ENCODE measurements at regions not wholly inside any gene's neighbourhood (a gene's known extent, or its start where the extent isn't known, plus 50 kb on each side); places are given as distances from the start of the nearest gene placed in this dataset.

DNA sequence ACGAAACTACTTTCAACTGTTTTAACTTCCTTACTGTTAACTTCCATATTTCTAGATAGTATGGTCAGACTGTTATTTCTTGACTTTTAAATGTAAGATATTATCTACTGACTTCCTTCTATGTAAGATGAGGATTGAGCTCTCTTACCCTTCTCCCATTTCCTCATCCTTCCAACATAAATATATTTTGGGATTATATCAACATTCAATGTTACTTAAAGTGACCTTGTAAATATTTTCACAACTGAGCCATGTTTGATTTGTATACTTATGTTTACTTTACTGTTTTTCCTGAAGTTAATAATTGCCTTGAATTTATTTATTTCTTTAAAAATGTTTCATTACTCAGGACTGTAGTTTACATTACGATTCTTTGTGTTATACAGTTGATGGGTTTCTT is 148.7 kb downstream of the ZIC5 start:
- no peak for DNase-seq (ENCODE audit: low read depth)

DNA sequence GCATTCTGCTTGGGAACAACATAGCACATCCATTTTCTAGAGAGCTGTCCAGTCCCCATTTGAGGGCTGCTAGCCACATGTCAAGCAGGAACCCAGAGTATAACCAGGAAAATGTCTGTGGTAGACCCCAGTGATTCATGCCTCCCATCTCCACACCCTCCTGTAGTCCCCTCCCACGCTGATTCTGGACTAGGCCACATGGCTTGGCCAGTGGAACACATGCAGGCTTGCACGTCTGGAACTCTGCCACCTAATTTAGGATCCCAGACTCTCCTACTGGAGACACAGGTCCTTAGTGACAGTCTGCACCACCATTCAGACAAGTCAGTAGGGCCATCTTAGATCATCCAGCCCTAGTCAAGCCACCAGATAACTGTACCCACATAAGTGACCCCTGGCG is 149.8 kb downstream of the ZIC5 start:
- no peak for DNase-seq (ENCODE audit: low read depth)

DNA sequence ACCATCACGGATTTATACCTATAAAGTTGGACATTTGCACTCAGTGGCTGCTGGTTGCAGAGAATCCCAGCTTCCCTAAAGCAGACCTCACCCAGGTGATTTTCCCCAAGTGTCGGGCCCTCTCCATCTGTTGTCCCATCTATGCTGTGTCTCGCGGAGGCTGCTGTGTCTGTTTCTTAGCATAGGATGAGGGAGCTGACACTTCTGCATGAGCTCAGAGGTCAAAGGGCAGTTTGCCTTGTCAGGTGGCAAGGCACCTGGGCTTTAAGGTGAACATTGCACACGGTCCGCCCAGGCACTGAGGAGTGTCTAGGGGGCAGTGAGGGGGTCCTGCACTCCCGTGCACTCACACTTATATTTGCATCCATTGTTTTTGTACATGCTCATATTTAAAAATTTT is 151.6 kb downstream of the ZIC5 start:
- DNase-seq (ENCODE audit: low read depth): no peak

DNA sequence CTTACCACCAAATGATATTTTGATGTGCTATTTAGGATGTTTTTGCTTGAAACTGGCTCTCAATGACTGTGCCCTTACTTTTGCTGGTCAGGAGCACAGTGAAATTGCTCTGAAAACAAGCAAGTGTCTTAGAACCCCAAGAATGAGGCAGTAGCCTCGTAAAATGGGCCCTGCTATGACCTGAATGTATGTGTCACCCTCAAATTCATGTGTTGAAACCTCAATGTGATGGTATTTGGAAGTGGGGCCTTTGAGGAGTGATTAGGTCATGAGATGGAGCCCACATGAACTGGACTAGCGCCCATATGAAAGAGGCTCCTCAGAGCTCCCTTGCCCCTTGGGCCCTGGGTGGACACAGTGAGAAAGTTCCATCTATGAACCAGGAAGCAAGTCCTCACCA is 155.2 kb downstream of the ZIC5 start:
- DNase-seq (ENCODE audit: low read depth): no peak

DNA sequence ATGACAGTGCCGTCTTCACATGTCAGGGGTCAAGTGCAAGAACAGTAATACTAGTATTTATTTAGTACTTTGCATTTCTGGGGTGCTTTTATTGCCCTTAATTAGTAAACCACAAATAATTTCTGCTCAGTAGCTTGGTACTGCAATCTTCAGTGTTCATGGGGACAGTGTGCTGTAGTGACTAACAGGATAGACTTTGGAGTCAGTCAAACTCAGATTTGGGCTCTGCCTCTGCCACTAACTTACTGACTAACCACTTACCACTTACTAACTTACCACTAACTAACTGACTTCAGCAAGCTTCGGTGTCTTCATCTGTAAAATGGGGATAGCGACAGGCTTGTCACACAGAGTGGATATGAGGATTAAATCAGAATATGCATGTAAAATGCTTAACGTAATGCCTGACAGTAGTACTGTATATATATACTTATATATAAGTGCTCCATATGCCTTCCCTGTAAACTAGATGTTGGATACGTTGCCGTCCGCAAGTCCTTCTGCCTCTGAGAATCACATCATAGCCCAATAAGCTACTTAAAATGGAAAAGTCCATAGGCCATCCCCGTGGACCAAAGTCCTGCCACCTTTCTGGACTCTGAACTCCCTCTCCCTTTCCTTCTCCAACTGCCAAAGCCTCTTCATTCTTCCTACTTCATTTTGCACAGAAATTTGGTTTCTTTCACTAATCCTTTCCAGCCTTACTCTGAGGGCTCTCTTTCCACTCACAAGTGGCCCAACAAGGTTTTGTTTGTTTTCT is 158.1 kb downstream of the ZIC5 start:
- no peak for DNase-seq (ENCODE audit: low read depth)

DNA sequence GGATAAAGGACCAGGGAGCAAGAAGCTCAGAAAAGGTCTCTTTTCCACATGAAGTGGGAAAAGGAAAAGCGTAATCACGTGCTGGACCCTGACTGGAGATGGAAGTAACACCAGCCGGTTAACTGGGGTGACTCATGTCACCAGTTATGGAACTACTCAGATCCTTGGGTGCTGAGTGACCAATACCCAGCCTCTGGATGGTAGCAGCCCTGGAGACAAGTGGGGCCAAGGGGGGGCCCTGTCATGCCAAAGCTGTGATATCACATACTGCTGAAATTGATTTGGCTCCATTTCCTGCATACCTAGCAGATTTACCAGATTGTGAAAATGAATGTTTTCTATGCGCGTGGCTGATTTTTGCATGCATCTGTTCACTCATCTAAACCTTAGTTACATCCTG is 158.9 kb downstream of the ZIC5 start:
- no peak for DNase-seq (ENCODE audit: low read depth)

DNA sequence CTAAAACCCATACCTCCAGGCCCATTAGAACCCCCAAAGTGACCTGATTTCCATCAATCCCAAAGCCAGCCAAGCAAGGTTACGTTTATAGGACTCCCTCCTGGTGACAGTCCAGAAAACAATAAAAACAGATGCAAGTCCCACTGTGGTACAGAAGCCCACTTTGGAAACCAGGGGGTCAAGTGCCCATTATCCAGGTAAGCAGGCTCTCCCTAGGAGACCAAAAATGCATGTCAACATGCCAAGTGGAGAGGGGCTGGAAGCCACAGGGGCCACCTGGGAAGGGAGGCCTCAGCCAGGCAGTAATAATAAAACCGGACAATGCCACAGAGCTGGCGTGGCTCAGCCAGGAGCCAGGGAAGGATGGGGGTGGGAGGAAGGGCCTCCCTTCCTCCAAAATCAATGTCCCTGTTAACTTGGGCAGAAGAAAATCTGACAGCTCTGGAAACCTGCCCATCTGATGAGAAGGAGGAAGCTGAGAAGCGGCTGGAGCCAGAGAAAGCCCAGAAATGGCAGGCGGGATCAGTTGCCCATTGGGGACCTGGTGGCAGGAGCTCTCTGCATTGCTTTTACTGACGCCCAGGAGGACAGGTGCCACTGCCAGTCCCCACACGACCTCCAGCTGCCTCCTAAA is 160.4 kb downstream of the ZIC5 start:
- DNase-seq (ENCODE audit: low read depth): no peak

DNA sequence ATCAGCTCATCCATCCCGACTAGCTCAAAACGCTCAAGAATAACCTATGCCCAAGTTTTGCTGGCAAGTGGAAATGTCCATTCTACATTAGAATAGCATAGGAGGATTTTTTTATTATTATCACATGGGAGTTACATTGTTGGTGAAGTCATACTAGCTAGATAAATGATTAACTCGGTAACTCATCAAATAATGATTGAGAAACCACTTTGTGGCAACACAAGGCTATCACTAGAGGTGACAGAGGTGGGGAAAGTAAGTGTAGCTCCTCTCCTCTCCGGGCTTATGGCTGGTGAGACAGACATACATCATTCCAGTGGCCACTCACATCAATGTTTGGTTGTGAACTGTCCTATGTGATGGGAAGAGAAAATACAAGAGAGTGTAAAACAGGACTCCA is 161.6 kb downstream of the ZIC5 start:
- no peak for DNase-seq (ENCODE audit: low read depth)

DNA sequence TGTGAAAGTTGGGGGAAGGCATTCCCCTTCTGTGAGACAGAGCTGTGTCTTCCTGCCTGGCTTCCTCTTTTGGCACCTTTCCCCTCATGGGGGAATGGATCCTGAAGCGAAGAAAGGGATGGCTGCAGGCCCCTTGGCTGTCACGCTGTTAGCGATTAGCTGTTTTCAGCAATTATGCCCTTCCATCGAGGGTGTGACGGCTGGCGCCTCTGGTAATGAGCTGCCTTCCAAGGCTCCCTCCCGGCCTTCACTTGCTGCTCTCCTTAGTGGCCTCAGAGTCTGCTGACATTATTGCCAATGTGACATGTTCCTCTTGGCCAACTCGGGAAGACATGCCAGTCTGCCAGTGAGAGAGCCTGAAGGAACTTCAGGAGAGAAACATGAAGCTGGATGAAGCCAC is 162.1 kb downstream of the ZIC5 start:
- DNase-seq (ENCODE audit: low read depth): no peak

DNA sequence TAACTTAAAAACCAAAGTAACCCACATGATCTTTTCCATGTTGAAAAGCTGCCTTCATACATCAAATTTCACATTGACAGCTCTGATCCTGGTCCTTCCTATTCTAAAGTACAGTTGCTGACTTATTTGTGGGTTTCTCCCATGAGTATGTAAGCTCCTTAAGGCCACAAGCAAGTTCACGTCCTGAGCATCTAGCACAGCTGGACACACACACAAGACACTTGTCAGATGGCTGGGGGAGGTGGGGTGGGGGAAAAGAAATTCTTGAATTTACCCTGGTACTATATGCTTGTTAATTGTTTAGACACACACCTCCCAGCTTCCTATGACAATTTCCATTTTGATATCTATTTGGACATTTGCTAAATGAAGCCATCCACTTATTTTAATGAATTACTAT is 162.8 kb downstream of the ZIC5 start:
- DNase-seq (ENCODE audit: low read depth): no peak

DNA sequence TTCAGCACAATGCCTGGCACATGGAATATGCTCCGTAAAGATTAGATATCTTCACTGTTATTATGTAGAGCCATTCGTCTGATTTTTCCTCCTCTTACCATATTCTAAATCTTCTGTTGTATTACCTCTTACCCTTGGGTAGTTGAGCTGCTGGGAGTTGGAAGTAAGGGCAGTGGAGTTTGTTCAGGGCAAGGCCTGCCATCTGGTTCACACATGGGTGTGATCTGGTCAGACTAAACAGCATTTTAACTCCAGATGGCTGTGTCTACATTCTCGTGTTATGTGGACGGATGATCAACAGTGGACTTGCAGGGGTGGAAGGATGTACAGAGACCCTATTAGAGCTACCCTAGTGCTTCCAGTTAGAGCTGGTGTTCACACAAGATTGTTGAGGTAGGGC is 164.9 kb downstream of the ZIC5 start:
- DNase-seq (ENCODE audit: low read depth): no peak

DNA sequence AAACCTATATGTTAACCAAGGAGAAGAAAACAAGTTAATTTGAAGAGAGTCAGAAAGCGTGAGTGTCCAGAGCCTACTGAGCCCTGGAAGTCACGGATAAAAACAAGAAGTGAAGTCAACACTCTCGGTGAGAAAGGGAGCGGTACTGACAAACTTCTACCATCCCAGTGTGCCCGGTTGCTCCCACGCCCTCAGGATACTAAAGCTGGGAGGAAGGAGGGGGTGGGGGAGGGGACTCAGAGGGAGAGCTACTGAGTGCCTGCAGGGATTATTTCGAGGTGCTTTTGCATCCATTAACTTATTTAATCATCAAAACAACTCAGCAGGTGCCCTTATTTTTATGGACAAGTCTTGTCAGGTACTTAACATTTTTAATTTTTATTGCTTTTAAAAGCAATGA is 166.2 kb downstream of the ZIC5 start:
- no peak for DNase-seq (ENCODE audit: low read depth)

DNA sequence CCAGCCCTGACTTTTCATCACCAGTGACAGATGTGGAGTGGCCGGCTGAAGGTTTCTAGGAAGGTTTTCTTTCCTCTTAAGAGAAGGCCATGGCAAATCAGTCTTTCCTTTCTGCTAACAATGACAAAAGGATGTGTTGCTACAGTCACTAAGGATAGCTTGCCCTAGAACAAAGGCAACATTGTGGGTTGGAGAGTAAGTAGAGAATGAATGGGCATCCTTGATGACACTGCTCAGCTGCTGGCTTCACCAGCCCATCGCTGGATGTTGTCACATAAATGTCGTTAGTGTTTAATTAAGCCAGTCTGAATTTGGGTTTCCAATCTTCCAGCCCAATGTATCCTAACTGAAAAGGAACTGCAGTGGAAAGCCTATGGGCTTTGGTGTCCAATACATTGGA is 168.4 kb downstream of the ZIC5 start:
- DNase-seq (ENCODE audit: low read depth): no peak

DNA sequence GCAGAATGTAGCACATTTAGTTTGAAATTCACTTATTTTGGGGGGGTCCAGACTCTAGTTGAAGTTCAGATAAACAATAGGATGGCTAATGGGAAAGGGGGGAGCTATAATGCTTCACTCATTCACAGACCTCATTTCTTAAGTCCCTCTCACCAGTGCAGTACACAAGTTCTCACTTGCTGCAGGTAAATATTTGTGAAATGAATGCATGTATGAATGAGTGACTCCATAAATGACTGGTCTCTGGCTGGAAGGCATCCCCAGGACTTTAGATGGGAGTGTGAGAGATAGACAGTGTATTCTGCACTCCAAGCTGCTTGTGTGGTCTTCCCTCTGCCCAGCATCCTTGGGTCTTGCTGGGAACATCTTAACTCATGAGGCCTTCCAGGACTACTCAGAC is 169.2 kb downstream of the ZIC5 start:
- DNase-seq (ENCODE audit: low read depth): no peak

DNA sequence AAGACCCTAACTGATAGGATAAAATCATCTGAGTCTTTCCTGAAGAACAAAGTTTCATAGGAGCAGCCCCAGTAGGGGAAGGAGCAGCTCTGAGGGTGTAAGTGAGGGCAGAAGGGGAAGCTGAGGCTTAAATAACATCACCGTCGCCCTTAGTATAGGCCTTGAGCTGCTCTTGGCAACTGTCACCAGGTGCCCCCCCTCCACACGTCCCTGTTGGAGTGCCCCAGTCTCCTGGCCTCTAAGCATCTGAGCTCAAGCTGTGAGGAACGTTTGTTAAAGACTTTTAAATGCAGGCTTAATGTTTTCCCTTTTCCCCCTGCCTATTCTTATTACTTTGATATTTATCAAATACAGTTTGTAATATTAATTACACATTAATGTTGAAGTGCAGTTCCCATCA is 170.6 kb downstream of the ZIC5 start:
- DNase-seq (ENCODE audit: low read depth): no peak

DNA sequence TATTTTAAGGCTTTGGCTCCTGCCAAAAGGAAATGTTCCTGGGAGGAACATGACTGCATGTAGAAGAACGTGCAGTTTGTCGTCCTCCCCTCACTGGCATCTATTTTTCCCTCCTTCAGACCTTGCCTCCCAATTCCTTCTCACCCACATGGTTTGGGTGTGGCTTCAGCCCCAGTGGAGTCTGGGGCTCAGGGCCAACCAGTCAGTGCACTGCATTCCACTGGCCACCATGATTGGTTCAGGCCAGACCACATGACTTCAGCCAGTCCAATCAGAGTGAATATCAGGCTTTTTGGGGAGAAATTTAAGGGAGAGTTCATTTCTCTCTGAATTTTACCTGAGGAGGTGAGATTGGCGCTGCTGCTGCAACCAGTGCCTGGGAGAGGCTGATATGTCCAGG is 171.6 kb downstream of the ZIC5 start:
- DNase-seq (ENCODE audit: low read depth): no peak

DNA sequence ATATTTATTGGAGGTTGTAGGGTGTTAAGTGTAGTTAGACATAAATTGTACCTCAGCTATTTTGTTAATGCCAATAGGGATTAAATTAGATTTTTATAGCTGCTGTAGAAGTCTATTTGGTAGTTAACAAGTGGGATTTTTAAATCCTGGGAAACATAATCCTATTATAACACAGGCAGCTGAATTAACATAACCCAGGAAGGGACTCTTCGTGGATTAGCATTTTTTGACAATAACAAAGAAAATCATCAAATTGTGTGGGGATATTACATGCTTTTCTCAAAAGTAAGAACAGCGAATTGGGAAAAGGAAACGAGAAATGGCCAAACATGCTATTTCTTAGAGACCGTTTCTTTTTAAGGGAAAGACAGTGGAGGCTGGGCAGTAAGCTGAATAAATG is 172.8 kb downstream of the ZIC5 start:
- DNase-seq (ENCODE audit: low read depth): no peak

DNA sequence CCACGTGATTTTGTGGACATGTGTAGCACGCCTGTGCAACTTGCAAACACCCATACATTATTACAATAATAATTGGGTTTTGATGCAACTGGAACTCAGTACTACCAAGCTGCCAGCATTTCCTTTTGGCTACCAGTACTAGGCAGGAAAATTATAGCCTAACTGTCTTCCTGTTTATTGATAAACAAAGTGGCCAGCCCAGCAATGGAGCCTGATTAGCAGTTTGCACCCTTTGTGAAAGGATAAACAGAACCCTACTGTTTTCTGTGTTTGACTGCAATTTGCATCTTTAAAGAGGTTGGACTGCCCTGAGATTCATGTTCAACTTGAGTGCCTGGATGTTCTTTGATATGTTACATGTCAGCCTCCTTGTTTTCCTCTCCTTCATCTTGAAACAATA is 173.9 kb downstream of the ZIC5 start:
- no peak for DNase-seq (ENCODE audit: low read depth)

DNA sequence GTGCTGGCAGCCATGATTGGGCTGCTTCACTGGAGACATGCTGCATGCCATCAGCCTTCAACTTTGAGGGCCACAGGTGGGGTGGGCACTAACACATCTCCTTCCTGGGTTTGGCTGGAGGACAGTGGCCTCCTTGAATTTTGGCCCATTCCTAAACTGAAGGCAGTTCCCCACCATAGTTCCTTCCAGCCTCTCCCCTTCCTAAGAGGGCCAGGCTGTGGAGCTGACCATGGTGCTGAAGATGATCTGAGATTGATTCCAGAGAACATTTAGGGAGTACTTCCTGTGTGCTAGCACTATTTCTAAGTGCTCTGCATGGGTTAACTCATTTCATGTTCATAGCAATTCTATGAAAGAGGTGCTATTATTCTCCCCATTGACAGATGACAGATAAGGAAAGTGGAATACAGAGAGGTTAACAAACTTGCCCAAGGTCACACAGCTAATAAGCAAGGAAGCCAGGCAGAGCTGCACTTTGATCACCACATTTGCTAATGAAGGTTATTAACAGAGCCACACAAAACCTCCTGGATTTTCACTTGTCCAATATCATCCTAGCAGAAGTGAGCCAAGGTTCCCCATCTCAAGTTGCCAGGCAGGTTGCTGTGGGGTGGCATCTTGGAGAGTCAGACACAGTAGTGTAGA is 175.3 kb downstream of the ZIC5 start:
- no peak for DNase-seq (ENCODE audit: low read depth)

DNA sequence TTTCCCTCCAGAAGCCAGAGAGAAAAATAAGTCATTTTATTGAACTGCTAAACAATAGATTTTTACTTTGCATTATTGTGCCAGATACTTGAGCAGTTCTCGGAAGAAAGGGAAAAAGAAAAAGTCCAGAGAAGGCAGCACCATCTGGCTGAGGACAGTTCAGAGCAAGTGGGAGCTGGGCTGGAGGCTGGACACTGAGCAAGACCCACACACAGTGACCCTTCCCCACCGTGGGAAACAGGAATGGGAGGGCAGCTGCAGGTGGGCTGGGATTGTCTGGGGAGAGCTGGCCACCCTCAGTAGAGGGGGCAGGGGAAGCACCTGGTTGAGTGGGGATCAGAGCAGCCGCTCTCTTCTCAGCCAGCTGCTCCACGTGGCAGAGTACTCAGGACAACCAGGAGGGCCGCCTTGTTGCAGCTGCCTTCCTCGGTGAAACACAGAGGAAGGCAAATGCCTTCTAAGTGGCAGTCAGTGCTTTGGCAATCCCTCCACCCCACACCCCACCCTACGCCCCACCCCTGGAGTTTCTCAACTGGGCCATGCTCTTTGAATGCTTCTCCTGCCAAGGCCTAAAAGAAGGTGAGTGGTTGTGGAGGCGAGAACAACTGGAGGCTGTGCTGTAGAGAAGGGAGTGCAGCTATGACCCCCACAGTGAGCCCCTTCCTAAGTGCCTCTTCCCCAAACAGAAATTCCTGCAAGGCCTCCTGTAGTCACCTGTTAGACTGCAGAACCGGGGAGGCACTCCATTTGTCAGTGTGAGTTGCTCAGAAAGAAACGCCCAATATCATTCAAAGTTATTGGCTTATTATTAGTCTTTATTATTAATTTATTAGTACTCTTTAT is 179.3 kb downstream of the ZIC5 start:
- DNase-seq (ENCODE audit: low read depth): no peak

DNA sequence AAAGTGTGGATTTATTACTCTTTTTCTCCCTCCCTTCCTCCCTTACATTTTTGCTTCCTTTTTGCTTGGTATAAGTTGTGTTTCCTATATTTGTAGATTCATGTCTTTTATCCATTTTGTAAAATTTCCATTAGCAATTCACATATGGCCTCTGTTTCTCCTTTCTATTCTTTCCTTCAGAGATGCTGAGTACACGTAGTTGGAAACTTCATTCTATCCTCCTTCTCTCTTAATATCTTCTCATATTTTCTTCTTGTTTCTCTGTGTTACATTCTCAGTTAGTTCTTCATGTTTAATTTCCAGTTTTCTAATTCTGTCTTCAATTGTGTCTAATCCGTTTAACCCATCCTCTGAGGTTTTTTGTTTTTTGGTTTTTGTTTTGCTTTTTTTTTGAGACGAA is 188.9 kb downstream of the ZIC5 start:
- DNase-seq (ENCODE audit: low read depth): no peak

DNA sequence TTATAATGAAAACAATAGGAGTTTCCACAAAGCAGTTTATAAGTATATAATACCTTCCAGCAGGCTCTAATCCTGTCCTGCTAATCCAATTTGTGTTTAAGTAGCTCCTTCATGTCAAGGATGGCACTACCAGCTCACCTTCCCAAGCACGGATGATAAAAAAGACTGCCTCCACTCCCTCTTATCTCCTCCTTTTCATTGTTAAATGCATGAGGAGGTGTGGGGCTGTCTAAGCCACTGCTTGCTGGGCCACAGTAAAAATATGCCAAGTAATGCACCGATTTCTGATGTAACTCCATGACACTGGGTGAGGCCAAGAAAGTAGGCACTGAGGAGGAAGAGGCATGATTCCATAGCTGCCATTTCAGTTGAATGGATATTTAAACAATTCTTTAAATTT is 193.1 kb downstream of the ZIC5 start:
- no peak for DNase-seq (ENCODE audit: low read depth)

DNA sequence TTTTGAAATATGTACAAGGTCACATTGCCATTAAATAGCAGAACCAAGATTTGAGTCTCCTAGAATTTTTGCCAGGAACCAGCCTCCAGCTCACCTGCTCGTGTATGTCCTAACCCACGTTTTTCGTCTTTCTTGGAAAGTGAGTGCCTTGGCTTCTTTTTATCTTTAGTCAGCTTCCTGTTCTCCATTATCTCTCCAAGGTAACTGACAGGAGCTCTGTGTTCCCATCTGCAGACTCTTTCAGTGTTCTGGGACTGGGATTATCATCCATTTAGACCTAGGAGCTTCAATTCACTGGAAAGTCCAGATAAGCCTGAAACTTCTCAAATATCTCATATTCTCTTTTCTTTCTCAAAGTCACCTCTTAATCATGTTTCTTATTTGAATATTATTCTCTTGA is 193.7 kb downstream of the ZIC5 start:
- DNase-seq (ENCODE audit: low read depth): no peak

Data from activated T-helper 9 cell treated with anti-CD3 and anti-CD28 coated beads, Interleukin-2, amount 50 U/mL, for 16 hours (primary cell).